ENCODE measurements at regions not wholly inside any gene's neighbourhood (a gene's known extent, or its start where the extent isn't known, plus 50 kb on each side); places are given as distances from the start of the nearest gene placed in this dataset.

DNA sequence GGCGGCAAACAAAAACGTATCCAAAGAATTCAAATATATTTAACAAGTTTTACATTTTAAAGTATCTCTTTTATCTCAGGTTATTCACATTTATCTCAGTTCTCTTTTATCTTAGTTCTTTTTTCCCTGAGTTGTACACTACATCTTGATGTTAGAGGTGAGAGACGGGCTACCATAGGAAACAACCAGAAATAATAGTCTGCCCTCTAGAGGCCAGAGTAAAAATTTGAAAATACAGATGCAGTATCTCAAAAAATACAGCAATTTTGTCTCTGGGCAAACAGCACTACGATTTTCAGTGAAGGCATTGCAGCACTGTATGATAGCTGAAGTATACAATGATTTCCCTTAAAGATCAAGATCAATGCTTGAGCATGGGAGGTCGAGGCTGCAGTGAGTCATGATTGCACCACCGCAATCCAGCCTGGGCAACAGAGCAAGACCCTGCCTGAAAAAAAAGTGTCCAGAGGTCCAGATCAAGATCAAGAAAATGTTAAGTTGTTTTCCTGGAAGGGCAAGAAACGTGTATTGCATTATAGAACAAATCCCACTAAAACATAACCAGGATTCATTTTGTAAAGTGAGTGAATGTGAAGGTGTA, 82.6 kb upstream of the ATP11B start:
- peak; percentile 30 for DNase-seq (ENCODE audit: low read depth)
- no peak overlapping the region for H3K4me3 ChIP-seq (ENCODE audit: low read depth, low read length)
- TF ChIP-seq, protein P1, sequence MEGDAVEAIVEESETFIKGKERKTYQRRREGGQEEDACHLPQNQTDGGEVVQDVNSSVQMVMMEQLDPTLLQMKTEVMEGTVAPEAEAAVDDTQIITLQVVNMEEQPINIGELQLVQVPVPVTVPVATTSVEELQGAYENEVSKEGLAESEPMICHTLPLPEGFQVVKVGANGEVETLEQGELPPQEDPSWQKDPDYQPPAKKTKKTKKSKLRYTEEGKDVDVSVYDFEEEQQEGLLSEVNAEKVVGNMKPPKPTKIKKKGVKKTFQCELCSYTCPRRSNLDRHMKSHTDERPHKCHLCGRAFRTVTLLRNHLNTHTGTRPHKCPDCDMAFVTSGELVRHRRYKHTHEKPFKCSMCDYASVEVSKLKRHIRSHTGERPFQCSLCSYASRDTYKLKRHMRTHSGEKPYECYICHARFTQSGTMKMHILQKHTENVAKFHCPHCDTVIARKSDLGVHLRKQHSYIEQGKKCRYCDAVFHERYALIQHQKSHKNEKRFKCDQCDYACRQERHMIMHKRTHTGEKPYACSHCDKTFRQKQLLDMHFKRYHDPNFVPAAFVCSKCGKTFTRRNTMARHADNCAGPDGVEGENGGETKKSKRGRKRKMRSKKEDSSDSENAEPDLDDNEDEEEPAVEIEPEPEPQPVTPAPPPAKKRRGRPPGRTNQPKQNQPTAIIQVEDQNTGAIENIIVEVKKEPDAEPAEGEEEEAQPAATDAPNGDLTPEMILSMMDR (IDR thresholded peaks at IDR 0.05; ENCODE audit: insufficient read depth, low read depth, low read length): peak; percentile 62

DNA sequence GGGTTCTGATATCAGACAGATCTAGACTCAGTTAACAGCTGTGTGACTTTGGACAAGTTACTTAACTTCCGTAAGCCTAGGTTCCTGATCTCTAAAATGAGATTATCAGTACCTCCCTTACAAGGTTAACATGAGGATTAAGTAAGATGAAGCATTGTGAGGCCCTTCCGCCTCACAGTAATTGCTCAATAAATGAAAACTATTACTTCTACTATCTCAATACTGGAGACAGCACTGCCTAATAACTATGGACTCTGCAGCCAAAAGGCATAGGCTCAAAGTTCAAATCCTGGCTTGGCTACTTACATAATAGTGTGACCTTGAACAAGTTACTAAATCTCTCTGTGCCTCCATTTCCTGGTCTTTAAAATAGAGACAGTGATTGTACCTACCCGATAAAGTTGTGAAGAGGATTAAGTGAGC, 82.0 kb upstream of the ATP11B start:
- no peak for DNase-seq (ENCODE audit: low read depth)
- TF ChIP-seq, protein P1 (IDR thresholded peaks at IDR 0.05; ENCODE audit: insufficient read depth, low read depth, low read length): no peak
- H3K4me3 ChIP-seq (ENCODE audit: low read depth, low read length): no peak overlapping the region

DNA sequence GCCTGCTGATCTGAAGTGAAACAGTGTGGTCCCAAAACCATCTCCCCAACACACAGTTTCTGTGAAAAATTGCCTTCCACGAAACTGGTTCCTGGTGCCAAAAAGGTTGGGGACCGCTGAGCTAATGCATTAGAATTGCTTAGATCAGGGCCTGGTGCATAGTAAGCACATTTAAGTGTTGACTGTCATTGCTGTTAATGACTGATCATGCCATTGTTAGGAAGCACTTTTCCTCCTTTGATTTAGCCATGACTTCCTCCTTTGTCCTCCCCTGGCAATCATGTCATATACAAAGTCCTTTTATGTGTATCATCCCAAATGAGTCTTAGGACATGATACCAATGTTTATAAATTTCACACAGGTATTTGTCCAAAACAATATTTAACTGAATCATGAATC, 81.5 kb upstream of the ATP11B start:
- no peak for DNase-seq (ENCODE audit: low read depth)
- H3K4me3 ChIP-seq (ENCODE audit: low read depth, low read length): no peak overlapping the region
- TF ChIP-seq, protein P1 (IDR thresholded peaks at IDR 0.05; ENCODE audit: insufficient read depth, low read depth, low read length): no peak

DNA sequence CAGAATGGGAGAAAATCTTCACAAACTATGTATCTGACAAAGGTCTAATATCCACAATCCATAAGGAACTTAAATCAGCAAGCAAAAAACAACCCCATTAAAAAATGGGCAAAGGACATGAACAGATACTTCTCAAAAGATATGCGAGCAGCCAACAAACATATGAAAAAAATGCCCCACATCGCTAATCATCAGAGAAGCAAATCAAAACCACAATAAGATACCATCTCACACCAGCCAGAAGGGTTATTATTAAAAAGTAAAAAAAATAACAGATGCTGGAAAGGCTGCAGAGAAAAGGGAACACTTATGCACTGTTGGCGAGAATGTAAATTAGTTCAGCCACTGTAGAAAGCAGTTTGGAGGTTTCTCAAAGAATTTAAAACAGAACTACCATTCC, 80.2 kb upstream of the ATP11B start:
- no peak for DNase-seq (ENCODE audit: low read depth)
- H3K4me3 ChIP-seq (ENCODE audit: low read depth, low read length): no peak overlapping the region
- TF ChIP-seq, protein P1 (IDR thresholded peaks at IDR 0.05; ENCODE audit: insufficient read depth, low read depth, low read length): no peak

DNA sequence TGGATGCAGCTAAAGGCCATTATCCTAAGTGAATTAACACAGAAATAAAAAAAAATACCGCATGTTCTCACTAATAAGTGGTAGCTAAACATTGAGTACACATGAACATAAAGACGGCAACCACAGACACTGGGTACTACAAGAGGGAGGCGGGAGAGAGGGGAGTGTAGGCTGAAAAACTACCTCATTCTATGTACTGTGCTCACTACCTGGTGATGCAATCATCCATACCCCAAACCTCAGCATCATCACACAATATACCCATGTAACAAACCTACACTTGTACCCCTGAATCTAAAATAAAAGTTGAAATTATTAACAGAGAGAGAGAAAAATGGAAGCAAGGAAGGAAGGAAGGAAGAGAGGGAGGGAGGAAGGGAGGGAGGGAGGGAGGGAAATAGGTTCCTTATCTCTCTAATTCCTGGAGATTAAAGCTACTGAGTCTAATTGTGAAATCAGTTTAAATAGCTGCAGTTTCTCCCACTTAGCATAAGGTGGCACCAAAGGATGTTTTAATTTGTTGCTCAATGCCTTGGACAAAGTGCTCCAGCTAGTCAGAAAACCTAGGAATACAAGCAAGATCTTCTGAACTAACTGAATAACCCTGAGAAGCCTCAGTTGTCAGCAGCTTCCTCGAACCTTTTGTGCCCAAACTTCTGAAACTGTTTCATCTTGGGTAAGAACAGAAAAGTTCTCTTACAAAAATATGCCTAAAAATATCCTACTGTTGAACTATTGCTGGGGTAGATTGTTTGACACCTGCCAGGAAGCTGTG, 79.4 kb upstream of the ATP11B start:
- TF ChIP-seq, protein P1 (IDR thresholded peaks at IDR 0.05; ENCODE audit: insufficient read depth, low read depth, low read length): peak; percentile 65
- no peak overlapping the region for H3K4me3 ChIP-seq (ENCODE audit: low read depth, low read length)
- DNase-seq (ENCODE audit: low read depth): peak; percentile 82

DNA sequence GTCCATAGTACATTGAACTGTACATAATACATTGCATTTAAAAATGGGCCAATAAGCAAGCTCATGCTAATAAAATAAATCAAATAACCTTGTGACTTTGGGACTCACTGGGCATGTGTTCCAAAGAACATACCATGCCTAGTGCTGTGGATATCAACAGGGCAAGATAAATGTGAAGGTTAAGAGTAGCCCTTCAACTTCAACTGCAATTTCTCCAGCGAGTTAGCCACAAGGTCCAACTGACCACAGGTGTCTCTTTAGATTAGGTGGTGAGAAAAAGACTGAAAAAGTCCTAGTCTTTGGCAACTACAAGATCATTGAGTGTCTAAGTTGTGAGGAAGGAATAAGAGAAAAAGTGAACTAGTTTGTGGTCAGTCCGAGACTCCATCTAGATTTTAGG, 78.3 kb upstream of the ATP11B start:
- H3K4me3 ChIP-seq (ENCODE audit: low read depth, low read length): no peak overlapping the region
- TF ChIP-seq, protein P1 (IDR thresholded peaks at IDR 0.05; ENCODE audit: insufficient read depth, low read depth, low read length): no peak
- no peak for DNase-seq (ENCODE audit: low read depth)

All from fibroblast of villous mesenchyme (primary cell).